Mesenchymal stem cell (in vitro differentiated cells and primary cell): ENCODE measurements at regions not wholly inside any gene's neighbourhood (a gene's known extent, or its start where the extent isn't known, plus 50 kb on each side); places are given as distances from the start of the nearest gene placed in this dataset.

Source experiments
- DNase-seq: peaks from one replicate; pipeline ENCODE4 v3.0.0-alpha.2; 2013
- H2AFZ ChIP-seq: one replicate; pipeline ENCODE4 v1.6.1; 2013; ENCODE audit warnings: low read depth, mild to moderate bottlenecking, control low read depth, inconsistent platforms, low read length, moderate library complexity
- H2AK5ac ChIP-seq: 2 replicates; pipeline ENCODE4 v1.6.1; 2013; ENCODE audit warnings: low read length, moderate library complexity, mild to moderate bottlenecking, inconsistent platforms; ENCODE audit not compliant: severe bottlenecking
- H2BK120ac ChIP-seq: one replicate; pipeline ENCODE4 v1.6.1; 2013; ENCODE audit warnings: low read depth, mild to moderate bottlenecking, inconsistent platforms, low read length, moderate library complexity
- H2BK12ac ChIP-seq, 2 experiments: one replicate each; pipeline ENCODE4 v1.6.1; 2013; ENCODE audit warnings: inconsistent platforms in 2 of 2, low read length in 2 of 2, mild to moderate bottlenecking in 2 of 2, moderate library complexity in 2 of 2, control low read depth in 1 of 2
- H2BK15ac ChIP-seq: one replicate; pipeline ENCODE4 v1.6.1; 2013; ENCODE audit warnings: mild to moderate bottlenecking, low read depth, inconsistent platforms; ENCODE audit not compliant: poor library complexity, severe bottlenecking
- H2BK5ac ChIP-seq: 2 replicates; pipeline ENCODE4 v1.6.1; 2013; ENCODE audit warnings: low read depth, mild to moderate bottlenecking, low read length, control low read depth, inconsistent platforms; ENCODE audit not compliant: poor library complexity, severe bottlenecking
- H3K14ac ChIP-seq, 2 experiments: one replicate each; pipeline ENCODE4 v1.6.1; 2013; ENCODE audit warnings: inconsistent platforms in 2 of 2, low read length in 2 of 2, control low read depth in 1 of 2, mild to moderate bottlenecking in 1 of 2, moderate library complexity in 1 of 2
- H3K18ac ChIP-seq, 2 experiments: one replicate each; pipeline ENCODE4 v1.6.1; 2013; ENCODE audit warnings: inconsistent platforms in 2 of 2, low read length in 2 of 2, control low read depth in 1 of 2, low read depth in 1 of 2, mild to moderate bottlenecking in 1 of 2
- H3K23ac ChIP-seq, 2 experiments: one replicate each; pipeline ENCODE4 v1.6.1; 2013; ENCODE audit warnings: inconsistent platforms in 2 of 2, low read length in 2 of 2, mild to moderate bottlenecking in 2 of 2, moderate library complexity in 2 of 2, control low read depth in 1 of 2
- H3K27ac ChIP-seq: 2 replicates; pipeline ENCODE4 v1.5.1; 2013; ENCODE audit warnings: mild to moderate bottlenecking, moderate library complexity, low read length, control low read depth, inconsistent platforms; ENCODE audit not compliant: poor library complexity, severe bottlenecking
- H3K27me3 ChIP-seq, 2 experiments: 2 replicates each; pipeline versions ENCODE4 v1.6.1 to v1.7.0; 2013; ENCODE audit warnings: low read length in 2 of 2, mild to moderate bottlenecking in 2 of 2, moderate library complexity in 2 of 2, control low read depth in 1 of 2, inconsistent platforms in 1 of 2; ENCODE audit not compliant: control insufficient read depth in 1 of 2, insufficient read depth in 1 of 2
- H3K36me3 ChIP-seq, 2 experiments: 2 replicates each; pipeline versions ENCODE4 v1.6.1 to v1.7.0; 2013; ENCODE audit warnings: low read length in 2 of 2, control low read depth in 1 of 2, inconsistent platforms in 1 of 2, low read depth in 1 of 2, mild to moderate bottlenecking in 1 of 2; ENCODE audit not compliant: insufficient read depth in 2 of 2, control insufficient read depth in 1 of 2
- H3K4ac ChIP-seq, 2 experiments: one replicate each; pipeline ENCODE4 v1.6.1; 2013; ENCODE audit warnings: inconsistent platforms in 2 of 2, low read length in 2 of 2, mild to moderate bottlenecking in 2 of 2, moderate library complexity in 2 of 2, control low read depth in 1 of 2, low read depth in 1 of 2
- H3K4me1 ChIP-seq: 2 replicates; pipeline ENCODE4 v1.6.1; 2013; ENCODE audit warnings: low read depth, low read length, control low read depth; ENCODE audit not compliant: control insufficient read depth, insufficient read depth
- H3K4me2 ChIP-seq: 2 replicates; pipeline ENCODE4 v1.6.1; 2013; ENCODE audit warnings: low read length, mild to moderate bottlenecking, inconsistent platforms; ENCODE audit not compliant: poor library complexity, severe bottlenecking
- H3K4me3 ChIP-seq, 2 experiments: 2 replicates each; pipeline versions ENCODE4 v1.5.1 to v1.7.0; 2013; ENCODE audit warnings: low read length in 2 of 2, mild to moderate bottlenecking in 2 of 2, control low read depth in 1 of 2, low read depth in 1 of 2; ENCODE audit not compliant: insufficient read depth in 1 of 2
- H3K79me1 ChIP-seq: replicated peaks from 2 replicates; pipeline ENCODE4 v1.6.1; 2013; ENCODE audit warnings: mild to moderate bottlenecking, control low read depth, low read length, inconsistent platforms; ENCODE audit not compliant: poor library complexity, severe bottlenecking
- H3K9ac ChIP-seq: 2 replicates; pipeline ENCODE4 v1.7.0; 2013; ENCODE audit warnings: mild to moderate bottlenecking, low read length, moderate library complexity
- H3K9me3 ChIP-seq: 2 replicates; pipeline ENCODE4 v1.7.0; 2013; ENCODE audit warnings: mild to moderate bottlenecking, low read length; ENCODE audit not compliant: control insufficient read depth
- H4K8ac ChIP-seq: one replicate; pipeline ENCODE4 v1.6.1; 2013; ENCODE audit warnings: inconsistent platforms, mild to moderate bottlenecking, low read length, moderate library complexity
- H4K91ac ChIP-seq: one replicate; pipeline ENCODE4 v1.6.1; 2013; ENCODE audit warnings: mild to moderate bottlenecking, low read length, inconsistent platforms
- WGBS: methylation state at CpG from one replicate; pipeline ENCODE4 v1.1.7; 2013; ENCODE audit warnings: mixed read lengths; 5-methylcytosine and 5-hydroxymethylcytosine counted together

DNA sequence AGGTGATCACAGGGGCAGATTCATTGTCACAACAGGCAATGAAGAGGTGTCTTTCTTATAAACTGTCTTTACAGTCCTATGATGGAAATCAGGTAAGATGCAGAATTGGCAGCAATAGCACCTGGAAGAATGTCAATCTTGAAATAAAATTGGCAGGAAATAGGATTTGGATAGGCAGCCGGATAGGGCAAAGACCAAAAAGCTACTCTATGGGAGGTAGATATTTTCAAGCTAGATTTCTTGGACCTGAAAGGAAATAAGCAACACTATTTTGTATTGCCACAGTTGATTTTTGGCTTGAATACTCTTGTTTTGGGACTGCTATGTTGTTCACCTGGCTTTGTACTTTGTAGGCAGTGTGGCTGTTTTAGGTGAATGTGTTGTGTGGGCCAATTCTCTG lies 314.2 kb downstream of the SLC7A11 start:
- no peak overlapping the region for H2BK15ac ChIP-seq
- H3K23ac ChIP-seq = no peak overlapping the region
- no peak overlapping the region for H3K27ac ChIP-seq
- no peak overlapping the region for H3K4ac ChIP-seq
- H3K4me2 ChIP-seq = no peak overlapping the region
- no peak overlapping the region for H2BK5ac ChIP-seq
- no peak overlapping the region for H2BK120ac ChIP-seq
- no peaks in the 10 kb centered on the region for H3K79me1 ChIP-seq
- no peak for DNase-seq
- H3K9ac ChIP-seq = no peak overlapping the region
- no peaks in the 10 kb centered on the region for H3K27me3 ChIP-seq
- 93% methylated on average over 1 of the region's 1 CpG for WGBS
- no peaks in the 10 kb centered on the region for H3K9me3 ChIP-seq
- no peak overlapping the region for H3K18ac ChIP-seq
- no peaks in the 10 kb centered on the region for H3K36me3 ChIP-seq
- H4K8ac ChIP-seq = no peak overlapping the region
- H3K4me3 ChIP-seq = no peak overlapping the region
- H3K14ac ChIP-seq = no peak overlapping the region
- H2AFZ ChIP-seq = no peak overlapping the region
- H4K91ac ChIP-seq = no peak overlapping the region
- no peak overlapping the region for H2AK5ac ChIP-seq
- no peak overlapping the region for H2BK12ac ChIP-seq
- no peaks in the 10 kb centered on the region for H3K4me1 ChIP-seq

DNA sequence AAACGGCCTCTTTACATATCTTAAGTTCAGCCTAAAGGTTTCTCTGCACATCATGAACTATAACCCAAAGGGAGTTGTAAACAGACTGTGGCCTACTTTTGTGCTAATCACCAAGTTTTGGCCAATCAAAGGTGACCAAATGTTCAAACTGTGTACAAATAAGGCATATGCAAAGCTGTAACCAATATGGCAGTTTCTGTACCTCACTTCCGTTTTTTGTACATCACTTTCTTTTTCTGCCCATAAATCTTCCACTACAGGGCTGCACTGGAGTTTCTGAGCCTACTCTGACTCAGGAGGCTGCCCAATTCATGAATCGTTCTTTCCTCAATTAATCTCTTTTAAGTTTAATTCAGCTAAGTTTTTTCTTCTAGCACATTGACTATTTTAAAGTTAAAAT lies 318.7 kb downstream of the SLC7A11 start:
- Histone ChIP-seq H4K8ac (no peak overlapping the region), H4K91ac (no peak overlapping the region), H2BK15ac (no peak overlapping the region), H3K9me3 (no peaks in the 10 kb centered on the region), H3K4me1 (no peaks in the 10 kb centered on the region), H2BK5ac (no peak overlapping the region), H3K23ac (no peak overlapping the region), H3K9ac (no peak overlapping the region), H3K4ac (no peak overlapping the region), H3K27me3 (no peaks in the 10 kb centered on the region), H2AK5ac (no peak overlapping the region), H3K18ac (no peak overlapping the region), H3K79me1 (no peaks in the 10 kb centered on the region), H3K36me3 (no peaks in the 10 kb centered on the region), H3K4me3 (no peak overlapping the region), H3K27ac (no peak overlapping the region), H2BK120ac (no peak overlapping the region), H3K14ac (no peak overlapping the region), H3K4me2 (no peak overlapping the region), H2BK12ac (no peak overlapping the region), H2AFZ (no peak overlapping the region)
- WGBS = 91% methylated on average over 3 of the region's 3 CpGs
- DNase-seq = no peak

DNA sequence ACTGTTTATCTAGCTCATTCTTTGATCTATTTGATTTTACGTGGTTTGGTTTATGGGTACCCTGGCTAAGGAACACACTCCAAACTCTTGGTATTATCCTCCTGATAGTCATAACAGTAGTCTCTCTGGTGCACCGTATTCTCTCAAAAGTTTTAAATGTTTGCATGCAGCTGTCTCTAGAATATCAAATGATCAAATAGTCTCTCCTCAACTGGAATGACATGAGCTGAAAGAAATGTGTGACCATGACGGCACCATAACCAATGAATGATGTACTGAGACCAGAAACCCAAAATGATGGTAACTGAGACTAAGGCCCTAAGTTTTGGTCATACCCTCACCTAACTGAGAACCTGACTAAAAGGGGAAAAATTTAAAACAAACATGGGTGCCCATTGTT lies 319.4 kb downstream of the SLC7A11 start:
- H4K91ac ChIP-seq = no peak overlapping the region
- H3K4me3 ChIP-seq = no peak overlapping the region
- no peak overlapping the region for H3K4ac ChIP-seq
- no peak overlapping the region for H4K8ac ChIP-seq
- H2AK5ac ChIP-seq = no peak overlapping the region
- no peak overlapping the region for H2BK15ac ChIP-seq
- no peak overlapping the region for H3K23ac ChIP-seq
- H2AFZ ChIP-seq = no peak overlapping the region
- H3K27ac ChIP-seq = no peak overlapping the region
- no peaks in the 10 kb centered on the region for H3K27me3 ChIP-seq
- no peaks in the 10 kb centered on the region for H3K79me1 ChIP-seq
- no peak overlapping the region for H2BK12ac ChIP-seq
- no peak overlapping the region for H3K4me2 ChIP-seq
- H3K4me1 ChIP-seq = no peaks in the 10 kb centered on the region
- no peak for DNase-seq
- no peak overlapping the region for H2BK120ac ChIP-seq
- no peak overlapping the region for H3K9ac ChIP-seq
- WGBS = 82% methylated on average over 3 of the region's 3 CpGs
- H3K36me3 ChIP-seq = no peaks in the 10 kb centered on the region
- no peak overlapping the region for H2BK5ac ChIP-seq
- no peak overlapping the region for H3K14ac ChIP-seq
- H3K9me3 ChIP-seq = no peaks in the 10 kb centered on the region
- no peak overlapping the region for H3K18ac ChIP-seq

DNA sequence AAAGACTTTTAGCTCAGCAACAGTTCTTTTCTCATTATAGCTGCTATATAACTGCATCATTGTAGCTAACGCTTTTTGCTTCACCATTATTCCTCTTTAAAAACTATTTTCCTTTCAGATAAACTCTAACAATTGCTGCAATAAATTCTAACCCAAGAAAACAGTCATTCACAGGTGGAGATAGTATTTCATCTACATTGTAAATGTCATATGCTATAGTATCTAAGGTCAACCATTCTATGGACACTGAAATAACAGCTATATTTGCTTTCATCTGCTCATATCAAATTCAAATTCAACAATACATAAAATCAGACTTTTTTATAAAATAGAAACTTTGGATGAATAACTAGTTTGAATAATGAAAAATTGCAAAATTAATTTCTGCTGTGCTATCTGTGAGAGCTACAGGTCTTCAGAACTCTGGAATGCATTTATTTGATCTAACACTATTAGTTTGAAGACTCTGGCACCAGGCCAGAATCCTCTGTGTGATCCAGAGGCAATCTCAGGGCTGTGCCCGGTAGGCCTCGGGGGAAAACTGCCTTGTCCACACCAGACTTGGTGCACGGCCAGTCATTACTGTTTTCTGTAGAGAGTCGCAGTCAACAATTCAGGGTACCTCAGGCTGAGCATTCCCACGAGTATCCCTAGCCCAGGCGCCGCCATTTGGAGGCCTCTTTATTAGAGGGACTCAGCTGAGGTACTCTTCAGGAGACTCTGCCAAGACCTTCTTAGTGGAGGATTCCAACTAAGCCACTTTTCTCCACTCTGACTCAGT lies 332.4 kb downstream of the SLC7A11 start:
- no peaks in the 10 kb centered on the region for H3K27me3 ChIP-seq
- no peaks in the 10 kb centered on the region for H3K36me3 ChIP-seq
- no peak overlapping the region for H3K9ac ChIP-seq
- H3K4me1 ChIP-seq = no peaks in the 10 kb centered on the region
- no peak overlapping the region for H3K18ac ChIP-seq
- H3K9me3 ChIP-seq = no peaks in the 10 kb centered on the region
- H2BK120ac ChIP-seq = no peak overlapping the region
- no peak overlapping the region for H3K4ac ChIP-seq
- H4K8ac ChIP-seq = no peak overlapping the region
- no peak overlapping the region for H2BK5ac ChIP-seq
- H2AFZ ChIP-seq = no peak overlapping the region
- H3K4me2 ChIP-seq = no peak overlapping the region
- H3K4me3 ChIP-seq = no peak overlapping the region
- no peak for DNase-seq
- H2AK5ac ChIP-seq = no peak overlapping the region
- no peaks in the 10 kb centered on the region for H3K79me1 ChIP-seq
- no peak overlapping the region for H4K91ac ChIP-seq
- H3K23ac ChIP-seq = no peak overlapping the region
- WGBS = 96% methylated on average over 8 of the region's 8 CpGs
- no peak overlapping the region for H2BK15ac ChIP-seq
- no peak overlapping the region for H2BK12ac ChIP-seq
- H3K14ac ChIP-seq = no peak overlapping the region
- H3K27ac ChIP-seq = no peak overlapping the region
